RCC 7860 (cell line): ENCODE measurements at regions not wholly inside any gene's neighbourhood (a gene's known extent, or its start where the extent isn't known, plus 50 kb on each side); places are given as distances from the start of the nearest gene placed in this dataset.

Experiments
- DNase-seq: peaks from one replicate; pipeline ENCODE4 v3.0.0-alpha.2; 2015; ENCODE audit warnings: low spot score
- FAIRE-seq: peaks from 2 replicates; lab custom pipeline; 2012; peaks lifted over from hg19 to GRCh38; lab: Jason Lieb, UNC

GRCh38 chr1:108082738-108083562, 117.2 kb downstream of the SLC25A24 start:
- FAIRE-seq (no peak), DNase-seq (no peak)

GRCh38 chr1:108082001-108082400, 117.0 kb upstream of the VAV3 start:
- DNase-seq, result no peak
- no peak for FAIRE-seq

GRCh38 chr1:108080448-108080847, 115.5 kb upstream of the VAV3 start:
- DNase-seq (no peak), FAIRE-seq (no peak)

GRCh38 chr1:108079440-108080025, 114.6 kb upstream of the VAV3 start:
- DNase-seq (no peak), FAIRE-seq (no peak)

GRCh38 chr1:108077991-108078390, 113.0 kb upstream of the VAV3 start:
- DNase-seq, result no peak
- FAIRE-seq, result no peak

GRCh38 chr1:108075055-108075454, 110.1 kb upstream of the VAV3 start:
- DNase-seq (no peak), FAIRE-seq (no peak)

GRCh38 chr1:108072776-108073175, 107.8 kb upstream of the VAV3 start:
- FAIRE-seq (no peak), DNase-seq (no peak)

- FAIRE-seq (no peak), DNase-seq (no peak)
These were observed 107.2 kb upstream of the VAV3 start for GRCh38 chr1:108072212-108072611.

- no peak for FAIRE-seq
- no peak for DNase-seq
These were observed 106.6 kb upstream of the VAV3 start for GRCh38 chr1:108071601-108072000.

GRCh38 chr1:108070662-108071061, 105.7 kb upstream of the VAV3 start:
- no peak for FAIRE-seq
- DNase-seq, result no peak

- DNase-seq (peak; percentile 14), FAIRE-seq (no peak)
These were observed 103.0 kb upstream of the VAV3 start for GRCh38 chr1:108067884-108068540.

- no peak for DNase-seq
- FAIRE-seq, result no peak
These were observed 101.8 kb upstream of the VAV3 start for GRCh38 chr1:108066808-108067207.

- no peak for FAIRE-seq
- DNase-seq, result no peak
These were observed 99.3 kb upstream of the VAV3 start for GRCh38 chr1:108064255-108064654.

- FAIRE-seq, result no peak
- no peak for DNase-seq
These were observed 98.7 kb upstream of the VAV3 start for GRCh38 chr1:108063703-108064102.

- DNase-seq, result no peak
- FAIRE-seq, result no peak
These were observed 95.0 kb upstream of the VAV3 start for GRCh38 chr1:108059945-108060344.

GRCh38 chr1:108057541-108057940, 92.6 kb upstream of the VAV3 start:
- no peak for DNase-seq

GRCh38 chr1:108056436-108056990, 91.5 kb upstream of the VAV3 start:
- DNase-seq (no peak), FAIRE-seq (no peak)

More at GRCh38 chr1:108057541-108057940, 92.6 kb upstream of the VAV3 start:
- no peak for FAIRE-seq

GRCh38 chr1:108055387-108055786, 90.4 kb upstream of the VAV3 start:
- no peak for DNase-seq
- FAIRE-seq, result no peak

- DNase-seq, result no peak
- no peak for FAIRE-seq
These were observed 89.4 kb upstream of the VAV3 start for GRCh38 chr1:108054396-108054795.

GRCh38 chr1:108053270-108054013, 88.5 kb upstream of the VAV3 start:
- DNase-seq, result no peak
- no peak for FAIRE-seq
